Astrocyte of the spinal cord (primary cell): ENCODE measurements at regions not wholly inside any gene's neighbourhood (a gene's known extent, or its start where the extent isn't known, plus 50 kb on each side); places are given as distances from the start of the nearest gene placed in this dataset.

ENCODE experiments used
- DNase-seq: peaks from one replicate; pipeline ENCODE4 v3.0.0; 2011; ENCODE audit warnings: low read depth, low spot score
- H3K4me3 ChIP-seq: 2 replicates; pipeline ENCODE4 v1.5.1; 2011; ENCODE audit warnings: low read depth, mild to moderate bottlenecking, low read length, moderate library complexity
- in situ Hi-C: cut with HindIII; loops from 2 replicates; pipeline ENCODE4 v1.10.0; 2017; ENCODE audit warnings: low sequenced_read_pairs
- TF ChIP-seq, protein P1 (sequence below): IDR thresholded peaks from 2 replicates; pipeline ENCODE4 v1.5.1; 2012; ENCODE audit warnings: low read depth, mild to moderate bottlenecking, low read length, inconsistent platforms

DNA sequence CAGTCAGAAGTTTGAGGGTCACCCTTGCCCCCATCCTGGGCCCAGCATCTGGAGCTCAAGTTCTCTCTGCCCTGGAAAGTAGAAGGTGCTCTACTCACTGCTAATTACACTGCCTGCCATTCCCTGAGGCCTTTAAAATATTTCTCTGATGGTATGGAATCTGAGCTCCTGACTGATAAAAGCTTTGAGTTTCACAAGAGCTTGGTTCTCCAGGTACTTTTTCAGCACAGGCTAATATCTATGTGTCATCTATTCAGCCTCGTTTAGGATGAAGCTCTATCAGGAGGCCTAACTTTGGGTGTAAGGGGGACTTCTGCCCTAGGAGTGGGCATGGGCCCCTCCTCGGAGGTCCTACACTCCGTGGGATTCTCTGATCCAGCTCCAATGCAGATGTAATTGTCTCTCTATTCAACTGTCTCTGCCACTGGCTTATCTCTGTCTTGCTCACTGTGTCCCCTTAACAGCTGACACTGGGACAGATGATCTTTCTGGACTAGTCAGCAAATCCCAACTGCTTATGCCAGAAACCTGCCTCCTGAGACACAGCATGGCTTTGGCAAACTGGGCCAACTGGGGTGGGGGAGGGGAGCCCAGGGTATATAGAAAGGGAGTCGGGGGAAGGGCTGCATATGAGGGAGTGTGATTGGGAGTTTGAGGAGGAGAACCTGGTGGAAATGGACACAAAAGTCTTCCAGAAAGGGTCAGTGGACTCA is 104.2 kb upstream of the GADD45A start:
- H3K4me3 ChIP-seq = no peak overlapping the region
- DNase-seq = no peak
- in situ Hi-C loops = no loop called here
- TF ChIP-seq, protein P1, sequence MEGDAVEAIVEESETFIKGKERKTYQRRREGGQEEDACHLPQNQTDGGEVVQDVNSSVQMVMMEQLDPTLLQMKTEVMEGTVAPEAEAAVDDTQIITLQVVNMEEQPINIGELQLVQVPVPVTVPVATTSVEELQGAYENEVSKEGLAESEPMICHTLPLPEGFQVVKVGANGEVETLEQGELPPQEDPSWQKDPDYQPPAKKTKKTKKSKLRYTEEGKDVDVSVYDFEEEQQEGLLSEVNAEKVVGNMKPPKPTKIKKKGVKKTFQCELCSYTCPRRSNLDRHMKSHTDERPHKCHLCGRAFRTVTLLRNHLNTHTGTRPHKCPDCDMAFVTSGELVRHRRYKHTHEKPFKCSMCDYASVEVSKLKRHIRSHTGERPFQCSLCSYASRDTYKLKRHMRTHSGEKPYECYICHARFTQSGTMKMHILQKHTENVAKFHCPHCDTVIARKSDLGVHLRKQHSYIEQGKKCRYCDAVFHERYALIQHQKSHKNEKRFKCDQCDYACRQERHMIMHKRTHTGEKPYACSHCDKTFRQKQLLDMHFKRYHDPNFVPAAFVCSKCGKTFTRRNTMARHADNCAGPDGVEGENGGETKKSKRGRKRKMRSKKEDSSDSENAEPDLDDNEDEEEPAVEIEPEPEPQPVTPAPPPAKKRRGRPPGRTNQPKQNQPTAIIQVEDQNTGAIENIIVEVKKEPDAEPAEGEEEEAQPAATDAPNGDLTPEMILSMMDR = no peak

DNA sequence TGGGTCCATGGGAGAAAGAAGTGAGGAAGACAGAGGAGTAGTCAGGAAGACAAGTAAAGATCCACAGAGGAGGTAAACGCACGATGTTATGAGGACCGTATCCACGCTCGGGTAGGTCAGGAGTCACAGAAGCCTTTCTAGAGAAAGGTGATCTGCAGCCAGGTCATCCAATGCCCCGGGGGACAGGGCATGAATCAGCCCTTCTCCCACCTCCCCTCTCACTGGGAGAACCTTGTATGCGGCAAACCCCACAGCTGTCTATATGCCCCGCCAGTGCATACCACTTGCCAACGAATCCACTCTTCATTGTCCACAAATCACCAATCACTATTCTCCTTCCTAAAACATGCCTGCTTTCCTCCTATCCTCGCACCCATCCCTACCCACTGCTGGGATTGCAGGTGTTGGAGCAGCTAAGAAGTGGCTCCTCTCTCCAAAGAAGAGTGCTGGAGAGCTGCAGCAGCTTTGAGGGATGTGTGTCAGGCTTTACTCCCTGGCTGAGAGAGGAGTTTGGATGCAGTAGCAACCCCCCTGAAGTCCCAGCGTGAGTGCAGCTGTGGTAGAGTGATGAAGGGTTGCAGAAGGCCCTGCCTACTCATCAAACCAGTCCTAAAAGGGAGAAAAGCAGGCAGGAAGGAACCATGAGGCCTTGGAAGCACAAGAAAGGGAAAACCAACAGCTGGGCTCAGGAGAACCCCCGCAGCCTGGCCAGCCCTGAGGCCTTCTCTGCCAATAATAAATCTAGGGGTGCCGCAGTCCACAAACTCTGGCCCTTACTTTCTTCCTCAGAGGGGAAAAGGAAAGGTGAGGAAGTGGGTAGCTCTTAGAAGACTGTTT is 102.2 kb upstream of the GADD45A start:
- peak; percentile 24 for DNase-seq
- in situ Hi-C loops = no loop called here
- no peak overlapping the region for H3K4me3 ChIP-seq
- TF ChIP-seq, protein P1 = no peak

DNA sequence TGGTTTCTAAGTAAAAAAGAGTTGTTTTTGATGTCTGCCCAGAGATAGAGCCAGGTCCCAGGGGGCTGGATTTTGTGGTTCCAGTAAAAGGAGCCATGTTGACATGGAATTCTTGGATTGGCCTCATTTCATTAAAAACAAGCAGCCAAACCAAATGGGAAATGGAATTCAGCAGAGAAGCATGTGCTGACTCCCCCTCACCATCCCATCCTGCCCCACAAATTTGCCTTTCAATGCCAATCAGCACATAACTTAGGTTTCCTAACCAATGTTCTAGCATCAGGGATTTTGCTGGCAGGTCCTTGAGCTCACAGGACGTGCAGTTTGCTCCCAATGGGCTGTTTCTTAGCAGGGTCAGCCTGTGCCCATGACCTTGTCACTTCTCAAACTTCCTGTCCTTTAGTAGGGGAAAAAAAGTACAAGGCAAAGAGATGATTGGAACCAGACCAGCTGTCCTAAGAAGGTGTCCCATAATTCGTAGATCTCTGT is 101.5 kb upstream of the GADD45A start:
- TF ChIP-seq, protein P1 = no peak
- in situ Hi-C loops = no loop called here
- DNase-seq = no peak
- H3K4me3 ChIP-seq = no peak overlapping the region

DNA sequence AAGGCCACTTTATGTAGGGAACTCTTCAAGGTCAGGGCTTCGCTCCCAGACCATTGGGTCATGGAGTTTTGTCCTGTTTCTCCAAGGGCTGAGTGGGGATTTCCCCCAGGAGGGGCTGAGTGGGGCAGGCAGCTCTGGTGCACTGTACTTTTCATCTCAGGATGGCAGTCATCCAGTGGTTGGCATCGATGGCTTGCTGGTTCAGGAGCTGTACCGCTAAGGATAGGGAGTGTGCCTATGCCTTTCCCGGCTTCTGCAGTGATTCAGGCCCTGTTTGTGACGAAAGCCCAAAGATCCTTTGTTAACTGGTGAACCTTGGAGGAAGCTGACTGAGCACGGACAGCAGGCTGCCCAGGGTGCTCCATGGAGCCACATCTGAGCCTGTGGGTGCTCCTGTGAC is 100.1 kb upstream of the GADD45A start:
- H3K4me3 ChIP-seq = no peak overlapping the region
- TF ChIP-seq, protein P1 = no peak
- in situ Hi-C loops = no loop called here

DNA sequence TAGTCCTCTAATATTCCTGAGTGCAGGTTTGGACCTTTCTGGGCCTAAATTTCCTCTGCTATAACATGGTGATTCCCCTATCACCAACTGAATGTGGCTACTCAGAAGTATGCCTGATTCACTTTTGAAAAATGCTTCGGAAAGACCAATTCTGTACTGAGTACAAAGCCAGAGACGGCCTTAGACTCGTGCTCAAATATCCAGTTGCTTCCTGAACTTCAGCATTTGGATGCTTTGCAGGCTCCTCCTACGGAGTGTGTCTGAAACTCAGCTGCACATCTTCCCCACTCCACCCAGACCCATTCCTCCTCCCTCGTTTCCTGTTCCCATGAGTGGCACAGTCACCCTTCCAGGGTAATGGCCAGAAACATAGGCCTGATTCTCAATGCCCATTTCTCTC is 98.4 kb upstream of the GADD45A start:
- in situ Hi-C loops = no loop called here
- H3K4me3 ChIP-seq = no peak overlapping the region
- TF ChIP-seq, protein P1 = no peak
- DNase-seq = no peak

More for the DNA sequence above, 100.1 kb upstream of the GADD45A start:
- no peak for DNase-seq

DNA sequence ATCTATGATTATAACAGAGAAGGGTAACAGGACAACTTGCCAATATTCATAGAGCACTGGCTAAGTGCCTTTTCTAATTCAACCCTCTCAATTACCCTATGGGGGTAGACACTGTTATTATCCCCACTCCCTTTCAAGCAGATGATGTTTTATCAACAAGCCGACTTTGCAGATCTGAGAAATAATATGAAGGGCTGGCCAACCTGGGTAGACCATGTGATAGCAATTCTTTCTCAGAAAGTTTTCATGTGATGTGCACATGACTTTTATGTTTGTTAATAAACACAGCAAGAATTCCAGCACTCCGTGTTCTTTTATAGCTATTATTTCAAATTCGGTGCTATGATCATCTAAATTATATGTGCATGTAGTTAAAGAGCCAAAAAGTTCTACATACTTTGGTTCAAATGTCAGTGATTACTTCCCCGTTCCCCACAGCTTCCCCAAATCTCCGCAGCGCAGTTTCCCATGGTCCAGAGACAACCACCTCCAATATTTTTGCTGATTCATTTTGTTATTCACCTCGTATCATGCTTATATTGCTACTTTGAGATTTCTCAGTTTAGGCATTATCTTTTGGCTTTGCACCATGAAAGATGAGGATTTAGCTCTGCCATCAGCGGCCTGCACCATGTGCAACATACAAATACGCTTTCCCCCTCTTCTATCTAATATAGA is 96.7 kb upstream of the GADD45A start:
- TF ChIP-seq, protein P1 = no peak
- no peak for DNase-seq
- in situ Hi-C loops = no loop called here
- H3K4me3 ChIP-seq = no peak overlapping the region
